ENCODE measurements at regions not wholly inside any gene's neighbourhood (a gene's known extent, or its start where the extent isn't known, plus 50 kb on each side); places are given as distances from the start of the nearest gene placed in this dataset.

DNA sequence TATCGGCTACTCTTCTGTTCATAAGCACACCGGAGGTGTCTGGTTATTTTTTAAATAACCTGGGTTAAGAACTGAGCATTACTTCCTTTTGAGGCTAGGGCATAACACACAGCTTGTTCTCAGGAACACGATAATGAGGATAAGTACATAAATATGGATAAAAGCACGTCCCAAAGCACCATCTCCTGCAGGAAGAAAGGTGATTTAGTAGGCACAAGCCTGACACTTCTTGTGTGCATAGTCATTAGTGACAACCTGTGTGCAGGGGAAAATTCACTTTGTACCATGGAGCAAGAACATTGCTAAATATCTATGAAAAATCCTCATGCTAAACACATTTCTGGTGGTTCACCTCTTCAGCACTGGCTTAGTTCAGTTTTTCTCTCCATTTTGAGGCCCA is 166.5 kb downstream of the SNAPC1 start (continued):
- no peak for TF ChIP-seq CHCHD3 (CRISPR knock-in tag; IDR thresholded peaks at IDR 0.05)

DNA sequence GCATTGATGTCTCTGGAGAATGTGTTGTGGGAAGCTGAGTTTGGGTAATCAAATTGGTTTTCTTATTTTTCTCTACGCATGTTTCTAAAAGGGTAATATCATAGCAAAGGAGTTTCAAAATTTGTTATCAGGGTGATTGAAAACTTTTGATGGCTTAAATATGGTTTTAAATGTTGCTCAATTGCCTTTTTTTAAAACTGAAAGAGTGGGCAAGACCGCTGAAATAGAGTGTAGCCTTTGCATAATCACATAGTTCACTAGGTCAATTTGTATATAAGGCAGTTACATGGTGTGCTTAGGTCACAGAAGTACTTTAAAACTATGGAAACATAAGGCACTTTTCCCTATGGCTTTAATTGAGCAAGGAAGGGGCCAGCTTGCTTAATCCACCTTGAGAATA is 167.4 kb downstream of the SNAPC1 start:
- Histone ChIP-seq H3K4me2 (ENCODE audit: insufficient read depth, low read length) (no peak overlapping the region), H3K9ac (ENCODE audit: insufficient read depth in 1 of 2, low read depth in 2 of 2, low read length in 2 of 2) (no peak overlapping the region), H3K27ac (ENCODE audit: extremely low read depth, low read depth, low read length) (no peak overlapping the region), H3K4me3 (no peak overlapping the region), H3K36me3 (ENCODE audit: control insufficient read depth, insufficient read depth, low read length) (no peaks in the 10 kb centered on the region), H3K27me3 (ENCODE audit: control insufficient read depth in 2 of 2, insufficient read depth in 2 of 2, low read length in 2 of 2) (no peaks in the 10 kb centered on the region), H3K79me2 (ENCODE audit: control insufficient read depth, insufficient read depth, low read length) (no peaks in the 10 kb centered on the region), H4K20me1 (replicated peaks; ENCODE audit: control insufficient read depth, insufficient read depth, low read length) (no peaks in the 10 kb centered on the region), H3K9me1 (ENCODE audit: control insufficient read depth, insufficient read depth, low read length) (no peaks in the 10 kb centered on the region), H3K4me1 (replicated peaks in 1 of 2; ENCODE audit: control insufficient read depth in 2 of 2, insufficient read depth in 2 of 2, low read length in 2 of 2) (no peaks in the 10 kb centered on the region), H2AFZ (ENCODE audit: low read depth, low read length) (no peak overlapping the region), H3K9me3 (replicated peaks; ENCODE audit: control insufficient read depth, insufficient read depth, low read depth, low read length) (no peaks in the 10 kb centered on the region)
- 10% methylated on average over 2 of the region's 2 CpGs for WGBS (ENCODE audit: insufficient coverage, low coverage, missing lambda C conversion rate)
- ATAC-seq (no peak), FAIRE-seq (no peak), DNase-seq (ENCODE audit: extremely low read depth in 1 of 4, low spot score in 3 of 4) (no peak)
- no TSS peak for BruUV-seq (replicated peaks)
- ChIA-PET POLR2A (no interaction called here), CTCF (ENCODE audit: low intra/inter-chr PET ratio) (no interaction called here)
- intact Hi-C loops (cut with micrococcal nuclease), result no loop called here
- in situ Hi-C loops (cut with MboI), result no loop called here
- TF ChIP-seq, protein P1, sequence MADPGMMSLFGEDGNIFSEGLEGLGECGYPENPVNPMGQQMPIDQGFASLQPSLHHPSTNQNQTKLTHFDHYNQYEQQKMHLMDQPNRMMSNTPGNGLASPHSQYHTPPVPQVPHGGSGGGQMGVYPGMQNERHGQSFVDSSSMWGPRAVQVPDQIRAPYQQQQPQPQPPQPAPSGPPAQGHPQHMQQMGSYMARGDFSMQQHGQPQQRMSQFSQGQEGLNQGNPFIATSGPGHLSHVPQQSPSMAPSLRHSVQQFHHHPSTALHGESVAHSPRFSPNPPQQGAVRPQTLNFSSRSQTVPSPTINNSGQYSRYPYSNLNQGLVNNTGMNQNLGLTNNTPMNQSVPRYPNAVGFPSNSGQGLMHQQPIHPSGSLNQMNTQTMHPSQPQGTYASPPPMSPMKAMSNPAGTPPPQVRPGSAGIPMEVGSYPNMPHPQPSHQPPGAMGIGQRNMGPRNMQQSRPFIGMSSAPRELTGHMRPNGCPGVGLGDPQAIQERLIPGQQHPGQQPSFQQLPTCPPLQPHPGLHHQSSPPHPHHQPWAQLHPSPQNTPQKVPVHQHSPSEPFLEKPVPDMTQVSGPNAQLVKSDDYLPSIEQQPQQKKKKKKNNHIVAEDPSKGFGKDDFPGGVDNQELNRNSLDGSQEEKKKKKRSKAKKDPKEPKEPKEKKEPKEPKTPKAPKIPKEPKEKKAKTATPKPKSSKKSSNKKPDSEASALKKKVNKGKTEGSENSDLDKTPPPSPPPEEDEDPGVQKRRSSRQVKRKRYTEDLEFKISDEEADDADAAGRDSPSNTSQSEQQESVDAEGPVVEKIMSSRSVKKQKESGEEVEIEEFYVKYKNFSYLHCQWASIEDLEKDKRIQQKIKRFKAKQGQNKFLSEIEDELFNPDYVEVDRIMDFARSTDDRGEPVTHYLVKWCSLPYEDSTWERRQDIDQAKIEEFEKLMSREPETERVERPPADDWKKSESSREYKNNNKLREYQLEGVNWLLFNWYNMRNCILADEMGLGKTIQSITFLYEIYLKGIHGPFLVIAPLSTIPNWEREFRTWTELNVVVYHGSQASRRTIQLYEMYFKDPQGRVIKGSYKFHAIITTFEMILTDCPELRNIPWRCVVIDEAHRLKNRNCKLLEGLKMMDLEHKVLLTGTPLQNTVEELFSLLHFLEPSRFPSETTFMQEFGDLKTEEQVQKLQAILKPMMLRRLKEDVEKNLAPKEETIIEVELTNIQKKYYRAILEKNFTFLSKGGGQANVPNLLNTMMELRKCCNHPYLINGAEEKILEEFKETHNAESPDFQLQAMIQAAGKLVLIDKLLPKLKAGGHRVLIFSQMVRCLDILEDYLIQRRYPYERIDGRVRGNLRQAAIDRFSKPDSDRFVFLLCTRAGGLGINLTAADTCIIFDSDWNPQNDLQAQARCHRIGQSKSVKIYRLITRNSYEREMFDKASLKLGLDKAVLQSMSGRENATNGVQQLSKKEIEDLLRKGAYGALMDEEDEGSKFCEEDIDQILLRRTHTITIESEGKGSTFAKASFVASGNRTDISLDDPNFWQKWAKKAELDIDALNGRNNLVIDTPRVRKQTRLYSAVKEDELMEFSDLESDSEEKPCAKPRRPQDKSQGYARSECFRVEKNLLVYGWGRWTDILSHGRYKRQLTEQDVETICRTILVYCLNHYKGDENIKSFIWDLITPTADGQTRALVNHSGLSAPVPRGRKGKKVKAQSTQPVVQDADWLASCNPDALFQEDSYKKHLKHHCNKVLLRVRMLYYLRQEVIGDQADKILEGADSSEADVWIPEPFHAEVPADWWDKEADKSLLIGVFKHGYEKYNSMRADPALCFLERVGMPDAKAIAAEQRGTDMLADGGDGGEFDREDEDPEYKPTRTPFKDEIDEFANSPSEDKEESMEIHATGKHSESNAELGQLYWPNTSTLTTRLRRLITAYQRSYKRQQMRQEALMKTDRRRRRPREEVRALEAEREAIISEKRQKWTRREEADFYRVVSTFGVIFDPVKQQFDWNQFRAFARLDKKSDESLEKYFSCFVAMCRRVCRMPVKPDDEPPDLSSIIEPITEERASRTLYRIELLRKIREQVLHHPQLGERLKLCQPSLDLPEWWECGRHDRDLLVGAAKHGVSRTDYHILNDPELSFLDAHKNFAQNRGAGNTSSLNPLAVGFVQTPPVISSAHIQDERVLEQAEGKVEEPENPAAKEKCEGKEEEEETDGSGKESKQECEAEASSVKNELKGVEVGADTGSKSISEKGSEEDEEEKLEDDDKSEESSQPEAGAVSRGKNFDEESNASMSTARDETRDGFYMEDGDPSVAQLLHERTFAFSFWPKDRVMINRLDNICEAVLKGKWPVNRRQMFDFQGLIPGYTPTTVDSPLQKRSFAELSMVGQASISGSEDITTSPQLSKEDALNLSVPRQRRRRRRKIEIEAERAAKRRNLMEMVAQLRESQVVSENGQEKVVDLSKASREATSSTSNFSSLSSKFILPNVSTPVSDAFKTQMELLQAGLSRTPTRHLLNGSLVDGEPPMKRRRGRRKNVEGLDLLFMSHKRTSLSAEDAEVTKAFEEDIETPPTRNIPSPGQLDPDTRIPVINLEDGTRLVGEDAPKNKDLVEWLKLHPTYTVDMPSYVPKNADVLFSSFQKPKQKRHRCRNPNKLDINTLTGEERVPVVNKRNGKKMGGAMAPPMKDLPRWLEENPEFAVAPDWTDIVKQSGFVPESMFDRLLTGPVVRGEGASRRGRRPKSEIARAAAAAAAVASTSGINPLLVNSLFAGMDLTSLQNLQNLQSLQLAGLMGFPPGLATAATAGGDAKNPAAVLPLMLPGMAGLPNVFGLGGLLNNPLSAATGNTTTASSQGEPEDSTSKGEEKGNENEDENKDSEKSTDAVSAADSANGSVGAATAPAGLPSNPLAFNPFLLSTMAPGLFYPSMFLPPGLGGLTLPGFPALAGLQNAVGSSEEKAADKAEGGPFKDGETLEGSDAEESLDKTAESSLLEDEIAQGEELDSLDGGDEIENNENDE (IDR thresholded peaks at IDR 0.05; ENCODE audit: low read depth, low read length), result no peak
- TF ChIP-seq PHTF2 (CRISPR knock-in tag; IDR thresholded peaks at IDR 0.05), result no peak
- no peak for TF ChIP-seq NR1H2 (CRISPR knock-in tag; IDR thresholded peaks at IDR 0.05)
- TF ChIP-seq, protein P2, sequence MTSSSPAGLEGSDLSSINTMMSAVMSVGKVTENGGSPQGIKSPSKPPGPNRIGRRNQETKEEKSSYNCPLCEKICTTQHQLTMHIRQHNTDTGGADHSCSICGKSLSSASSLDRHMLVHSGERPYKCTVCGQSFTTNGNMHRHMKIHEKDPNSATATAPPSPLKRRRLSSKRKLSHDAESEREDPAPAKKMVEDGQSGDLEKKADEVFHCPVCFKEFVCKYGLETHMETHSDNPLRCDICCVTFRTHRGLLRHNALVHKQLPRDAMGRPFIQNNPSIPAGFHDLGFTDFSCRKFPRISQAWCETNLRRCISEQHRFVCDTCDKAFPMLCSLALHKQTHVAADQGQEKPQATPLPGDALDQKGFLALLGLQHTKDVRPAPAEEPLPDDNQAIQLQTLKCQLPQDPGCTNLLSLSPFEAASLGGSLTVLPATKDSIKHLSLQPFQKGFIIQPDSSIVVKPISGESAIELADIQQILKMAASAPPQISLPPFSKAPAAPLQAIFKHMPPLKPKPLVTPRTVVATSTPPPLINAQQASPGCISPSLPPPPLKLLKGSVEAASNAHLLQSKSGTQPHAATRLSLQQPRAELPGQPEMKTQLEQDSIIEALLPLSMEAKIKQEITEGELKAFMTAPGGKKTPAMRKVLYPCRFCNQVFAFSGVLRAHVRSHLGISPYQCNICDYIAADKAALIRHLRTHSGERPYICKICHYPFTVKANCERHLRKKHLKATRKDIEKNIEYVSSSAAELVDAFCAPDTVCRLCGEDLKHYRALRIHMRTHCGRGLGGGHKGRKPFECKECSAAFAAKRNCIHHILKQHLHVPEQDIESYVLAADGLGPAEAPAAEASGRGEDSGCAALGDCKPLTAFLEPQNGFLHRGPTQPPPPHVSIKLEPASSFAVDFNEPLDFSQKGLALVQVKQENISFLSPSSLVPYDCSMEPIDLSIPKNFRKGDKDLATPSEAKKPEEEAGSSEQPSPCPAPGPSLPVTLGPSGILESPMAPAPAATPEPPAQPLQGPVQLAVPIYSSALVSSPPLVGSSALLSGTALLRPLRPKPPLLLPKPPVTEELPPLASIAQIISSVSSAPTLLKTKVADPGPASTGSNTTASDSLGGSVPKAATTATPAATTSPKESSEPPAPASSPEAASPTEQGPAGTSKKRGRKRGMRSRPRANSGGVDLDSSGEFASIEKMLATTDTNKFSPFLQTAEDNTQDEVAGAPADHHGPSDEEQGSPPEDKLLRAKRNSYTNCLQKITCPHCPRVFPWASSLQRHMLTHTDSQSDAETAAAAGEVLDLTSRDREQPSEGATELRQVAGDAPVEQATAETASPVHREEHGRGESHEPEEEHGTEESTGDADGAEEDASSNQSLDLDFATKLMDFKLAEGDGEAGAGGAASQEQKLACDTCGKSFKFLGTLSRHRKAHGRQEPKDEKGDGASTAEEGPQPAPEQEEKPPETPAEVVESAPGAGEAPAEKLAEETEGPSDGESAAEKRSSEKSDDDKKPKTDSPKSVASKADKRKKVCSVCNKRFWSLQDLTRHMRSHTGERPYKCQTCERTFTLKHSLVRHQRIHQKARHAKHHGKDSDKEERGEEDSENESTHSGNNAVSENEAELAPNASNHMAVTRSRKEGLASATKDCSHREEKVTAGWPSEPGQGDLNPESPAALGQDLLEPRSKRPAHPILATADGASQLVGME (CRISPR knock-in tag; IDR thresholded peaks at IDR 0.05), result no peak
